A549 (cell line): ENCODE measurements at regions not wholly inside any gene's neighbourhood (a gene's known extent, or its start where the extent isn't known, plus 50 kb on each side); places are given as distances from the start of the nearest gene placed in this dataset.

Experiments
- ATAC-seq, 2 experiments: fragments of 200-7000 bp in 1 of 2; fragments of >200 bp in 1 of 2; cut with Nextera tagmentation in 1 of 2; cut with Tn5 transposase in 1 of 2; 3 replicates each; pipeline versions ENCODE4 v1.8.0 to v1.9.1; 2018 to 2020; ENCODE audit warnings: mild to moderate bottlenecking in 1 of 2, moderate library complexity in 1 of 2
- CTCF ChIA-PET: fragments of 300-600 bp; sonication (Branson Sonifier 250); formaldehyde crosslinking; extraction: SDS; loops from one replicate; lab custom pipeline; 2021; ENCODE audit warnings: antibody characterized with exemption, inconsistent platforms; lab: Yijun Ruan, JAX
- POLR2A ChIA-PET: fragments of 350-600 bp; formaldehyde crosslinking; extraction: SDS; loops from one replicate; lab custom pipeline; 2021; ENCODE audit warnings: antibody characterized with exemption, inconsistent platforms; lab: Yijun Ruan, JAX
- DNase-seq, 2 experiments: peaks; one replicate each; pipeline versions ENCODE4 v3.0.0 to v3.0.0-alpha.2; 2011 to 2016; ENCODE audit warnings: low read depth in 1 of 2, low spot score in 1 of 2
- FAIRE-seq: peaks from 2 replicates; lab custom pipeline; 2011; peaks lifted over from hg19 to GRCh38; lab: Jason Lieb, UNC
- H3K27ac ChIP-seq, 2 experiments: fragments of >200 bp; sonication (Bioruptor Twin); formaldehyde crosslinking; 3 replicates each; pipeline ENCODE4 v1.5.1; 2016 to 2017
- H3K4me1 ChIP-seq: fragments of >200 bp; sonication (Bioruptor Twin); formaldehyde crosslinking; 3 replicates; pipeline ENCODE4 v1.6.1; 2016
- H3K4me2 ChIP-seq: fragments of >200 bp; sonication (Bioruptor Twin); formaldehyde crosslinking; 3 replicates; pipeline ENCODE4 v1.6.1; 2016
- H3K4me3 ChIP-seq: fragments of >200 bp; sonication (Bioruptor Twin); formaldehyde crosslinking; 3 replicates; pipeline ENCODE4 v1.5.1; 2016
- H3K9me3 ChIP-seq: fragments of >200 bp; sonication (Bioruptor Twin); formaldehyde crosslinking; 3 replicates; pipeline ENCODE4 v1.6.1; 2016
- CHD4 ChIP-seq: fragments of 200-600 bp; sonication (generic); IDR thresholded peaks from 2 replicates; pipeline ENCODE4 v1.6.1; 2016; ENCODE audit warnings: antibody characterized with exemption, mild to moderate bottlenecking, borderline replicate concordance
- EHMT2 ChIP-seq: fragments of 200-600 bp; sonication (generic); IDR thresholded peaks from 2 replicates; pipeline ENCODE4 v1.6.1; 2016; ENCODE audit warnings: antibody characterized with exemption, low read depth, mild to moderate bottlenecking, moderate library complexity
- EP300 ChIP-seq, 2 experiments: fragments of >200 bp; sonication (Bioruptor Twin); formaldehyde crosslinking; IDR thresholded peaks; 2 replicates in 1 of 2; 3 replicates in 1 of 2; pipeline ENCODE4 v1.6.1; 2016 to 2017
- MAZ ChIP-seq: fragments of 150-350 bp; IDR thresholded peaks from 2 replicates; pipeline ENCODE4 v1.6.1; 2014; ENCODE audit warnings: antibody characterized with exemption, low read depth, low read length, borderline replicate concordance
- NR3C1 ChIP-seq: fragments of >200 bp; sonication (Bioruptor Twin); formaldehyde crosslinking; IDR thresholded peaks from 3 replicates; pipeline ENCODE4 v1.6.1; 2017
- RAD21 ChIP-seq, 2 experiments: fragments of >200 bp in 1 of 2; sonication (Bioruptor Twin) in 1 of 2; formaldehyde crosslinking in 1 of 2; IDR thresholded peaks in 1 of 2; conservative IDR thresholded peaks in 1 of 2; 2 replicates in 1 of 2; 3 replicates in 1 of 2; pipeline ENCODE4 v1.6.1; 2012 to 2018; ENCODE audit warnings: inconsistent platforms in 1 of 2
- RNF2 ChIP-seq: fragments of 200-600 bp; sonication (generic); IDR thresholded peaks from 2 replicates; pipeline ENCODE4 v1.6.1; 2016; ENCODE audit warnings: low read depth, mild to moderate bottlenecking, antibody characterized with exemption, moderate library complexity, borderline replicate concordance
- SMC3 ChIP-seq: fragments of >200 bp; sonication (Bioruptor Twin); formaldehyde crosslinking; IDR thresholded peaks from 3 replicates; pipeline ENCODE4 v1.6.1; 2018; ENCODE audit warnings: inconsistent platforms
- SREBF2 ChIP-seq: fragments of 450-650 bp; IDR thresholded peaks from 2 replicates; pipeline ENCODE4 v1.6.1; 2014; ENCODE audit warnings: mild to moderate bottlenecking, moderate library complexity
- WGBS: methylation state at CpG from one replicate; pipeline ENCODE4 v1.1.6; 2017; ENCODE audit errors: missing lambda C conversion rate; 5-methylcytosine and 5-hydroxymethylcytosine counted together
- TF ChIP-seq, protein P1 (sequence below): fragments of >200 bp; sonication (Bioruptor Twin); formaldehyde crosslinking; IDR thresholded peaks from 2 replicates; pipeline ENCODE4 v1.6.1; 2016
- TF ChIP-seq, protein P2 (sequence below): IDR thresholded peaks from 2 replicates; pipeline ENCODE4 v1.6.1; 2012
- TF ChIP-seq, protein P3 (sequence below): fragments of >200 bp; sonication (Bioruptor Twin); formaldehyde crosslinking; IDR thresholded peaks from 3 replicates; pipeline ENCODE4 v1.5.1; 2016
- TF ChIP-seq, protein P4 (sequence below): IDR thresholded peaks from 2 replicates; pipeline ENCODE4 v1.6.1; 2012; ENCODE audit warnings: low read depth, borderline replicate concordance
- TF ChIP-seq, protein P5 (sequence below): fragments of 250-450 bp; sonication (Bioruptor Pico); IDR thresholded peaks from 2 replicates; pipeline ENCODE4 v1.5.0; 2021; ENCODE audit warnings: mild to moderate bottlenecking, moderate library complexity, borderline replicate concordance
- TF ChIP-seq, protein P6 (sequence below): fragments of >200 bp; sonication (Bioruptor Twin); formaldehyde crosslinking; IDR thresholded peaks from 3 replicates; pipeline ENCODE4 v1.6.1; 2016
- TF ChIP-seq, protein P7 (sequence below): IDR thresholded peaks from 2 replicates; pipeline ENCODE4 v1.6.1; 2012

DNA sequence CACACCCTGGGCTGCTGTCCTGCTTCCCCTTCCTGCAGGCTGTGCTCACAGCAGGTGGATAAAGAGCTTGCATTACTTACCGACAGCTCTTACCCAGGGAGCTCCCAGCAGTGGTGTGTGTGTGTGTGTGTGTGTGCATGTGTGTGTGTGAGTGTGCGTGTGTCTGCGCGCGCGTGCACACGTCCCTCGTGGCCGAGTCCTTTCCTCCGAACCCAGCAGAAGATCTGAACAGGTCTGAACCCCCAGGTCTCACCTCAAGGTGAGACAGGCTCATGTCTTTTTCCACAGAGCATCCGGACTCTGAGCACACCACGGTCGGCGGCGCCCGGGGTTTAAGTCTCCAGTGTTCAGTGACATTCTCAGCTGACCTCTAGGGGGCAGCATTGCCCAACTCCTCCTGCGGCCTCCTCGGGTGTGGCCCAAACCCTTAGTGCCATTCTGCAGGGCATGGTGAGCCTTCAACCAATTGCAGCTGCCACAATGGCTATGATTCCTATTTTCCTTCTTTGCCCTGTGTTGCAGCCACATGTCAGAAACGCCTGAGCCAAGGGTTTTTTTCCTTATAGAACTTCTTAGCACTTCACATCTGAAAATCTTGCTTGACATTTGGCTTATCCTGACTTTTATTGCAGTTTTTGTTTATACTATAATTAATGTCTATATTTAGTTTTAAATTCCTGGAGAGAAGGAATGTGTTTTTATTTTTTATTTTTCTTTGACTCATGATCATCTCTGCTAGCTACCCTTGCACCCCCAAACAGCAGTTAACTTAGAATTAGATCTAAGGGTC lies 64.1 kb upstream of the KLHL25 start:
- DNase-seq, result peak; percentile 83 to 93
- peak; percentile 87 to 96 for ATAC-seq
- H3K27ac ChIP-seq, result no peak overlapping the region
- WGBS, result 2% methylated on average over 19 of the region's 19 CpGs
- peak; percentile 83 to 89 for TF ChIP-seq RAD21 (conservative IDR thresholded peaks at IDR 0.05 in 1 of 2, IDR thresholded peaks at IDR 0.05 in 1 of 2)
- TF ChIP-seq RNF2, result no peak
- TF ChIP-seq, protein P1, sequence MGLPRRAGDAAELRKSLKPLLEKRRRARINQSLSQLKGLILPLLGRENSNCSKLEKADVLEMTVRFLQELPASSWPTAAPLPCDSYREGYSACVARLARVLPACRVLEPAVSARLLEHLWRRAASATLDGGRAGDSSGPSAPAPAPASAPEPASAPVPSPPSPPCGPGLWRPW, result no peak
- TF ChIP-seq, protein P2, sequence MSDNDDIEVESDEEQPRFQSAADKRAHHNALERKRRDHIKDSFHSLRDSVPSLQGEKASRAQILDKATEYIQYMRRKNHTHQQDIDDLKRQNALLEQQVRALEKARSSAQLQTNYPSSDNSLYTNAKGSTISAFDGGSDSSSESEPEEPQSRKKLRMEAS, result no peak
- TF ChIP-seq, protein P3, sequence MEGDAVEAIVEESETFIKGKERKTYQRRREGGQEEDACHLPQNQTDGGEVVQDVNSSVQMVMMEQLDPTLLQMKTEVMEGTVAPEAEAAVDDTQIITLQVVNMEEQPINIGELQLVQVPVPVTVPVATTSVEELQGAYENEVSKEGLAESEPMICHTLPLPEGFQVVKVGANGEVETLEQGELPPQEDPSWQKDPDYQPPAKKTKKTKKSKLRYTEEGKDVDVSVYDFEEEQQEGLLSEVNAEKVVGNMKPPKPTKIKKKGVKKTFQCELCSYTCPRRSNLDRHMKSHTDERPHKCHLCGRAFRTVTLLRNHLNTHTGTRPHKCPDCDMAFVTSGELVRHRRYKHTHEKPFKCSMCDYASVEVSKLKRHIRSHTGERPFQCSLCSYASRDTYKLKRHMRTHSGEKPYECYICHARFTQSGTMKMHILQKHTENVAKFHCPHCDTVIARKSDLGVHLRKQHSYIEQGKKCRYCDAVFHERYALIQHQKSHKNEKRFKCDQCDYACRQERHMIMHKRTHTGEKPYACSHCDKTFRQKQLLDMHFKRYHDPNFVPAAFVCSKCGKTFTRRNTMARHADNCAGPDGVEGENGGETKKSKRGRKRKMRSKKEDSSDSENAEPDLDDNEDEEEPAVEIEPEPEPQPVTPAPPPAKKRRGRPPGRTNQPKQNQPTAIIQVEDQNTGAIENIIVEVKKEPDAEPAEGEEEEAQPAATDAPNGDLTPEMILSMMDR, result peak; percentile 87
- TF ChIP-seq SMC3, result peak; percentile 47
- peak overlapping the region; percentile 20; the same call in 1 of the 3 replicates for H3K4me3 ChIP-seq
- peak overlapping the region; percentile 71 for H3K4me2 ChIP-seq
- CTCF ChIA-PET, result interaction anchor here (0.6 to 2.1 kb wide), 26 partner anchors 8 to 766 kb away, joined by 3 to 7 read pairs (median 4); no protein-coding TSS in a partner anchor
- no peaks in the 10 kb centered on the region for H3K4me1 ChIP-seq
- FAIRE-seq, result peak; percentile 77
- H3K9me3 ChIP-seq, result no peaks in the 10 kb centered on the region
- POLR2A ChIA-PET, result no interaction called here

DNA sequence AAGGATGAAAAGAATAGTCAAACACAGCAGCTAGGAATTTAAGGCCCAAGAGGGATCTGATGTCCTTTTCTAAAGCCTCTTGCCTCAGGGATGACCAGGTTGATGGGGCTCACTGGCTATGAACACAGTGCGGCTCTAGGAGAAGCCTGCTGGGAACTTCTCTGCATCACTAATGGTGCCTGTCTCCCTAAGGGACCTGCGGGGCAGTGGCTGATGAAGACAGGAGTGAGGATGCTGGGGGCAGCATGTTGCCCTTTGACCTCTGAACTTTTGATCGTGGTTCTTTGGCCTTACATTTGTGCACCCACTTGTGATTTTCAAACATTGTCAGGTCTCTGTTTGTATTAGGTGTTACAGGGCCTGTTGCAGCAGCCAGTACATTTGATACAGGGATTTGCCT lies 64.9 kb upstream of the KLHL25 start:
- POLR2A ChIA-PET, result no interaction called here
- H3K27ac ChIP-seq, result no peak overlapping the region
- no peak overlapping the region for H3K4me2 ChIP-seq
- no peaks in the 10 kb centered on the region for H3K4me1 ChIP-seq
- no peak for TF ChIP-seq SREBF2
- no peak for TF ChIP-seq MAZ
- TF ChIP-seq CHD4, result no peak
- TF ChIP-seq EP300 (IDR thresholded peaks at IDR 0.05), result no peak
- DNase-seq (no peak), FAIRE-seq (no peak), ATAC-seq (no peak)
- H3K9me3 ChIP-seq, result no peaks in the 10 kb centered on the region
- CTCF ChIA-PET, result interaction anchor here (0.7 to 2.0 kb wide), 11 partner anchors 10 to 765 kb away, joined by 3 to 7 read pairs (median 4); no protein-coding TSS in a partner anchor
- WGBS, result 75% methylated on average over 3 of the region's 3 CpGs
- H3K4me3 ChIP-seq, result no peak overlapping the region

DNA sequence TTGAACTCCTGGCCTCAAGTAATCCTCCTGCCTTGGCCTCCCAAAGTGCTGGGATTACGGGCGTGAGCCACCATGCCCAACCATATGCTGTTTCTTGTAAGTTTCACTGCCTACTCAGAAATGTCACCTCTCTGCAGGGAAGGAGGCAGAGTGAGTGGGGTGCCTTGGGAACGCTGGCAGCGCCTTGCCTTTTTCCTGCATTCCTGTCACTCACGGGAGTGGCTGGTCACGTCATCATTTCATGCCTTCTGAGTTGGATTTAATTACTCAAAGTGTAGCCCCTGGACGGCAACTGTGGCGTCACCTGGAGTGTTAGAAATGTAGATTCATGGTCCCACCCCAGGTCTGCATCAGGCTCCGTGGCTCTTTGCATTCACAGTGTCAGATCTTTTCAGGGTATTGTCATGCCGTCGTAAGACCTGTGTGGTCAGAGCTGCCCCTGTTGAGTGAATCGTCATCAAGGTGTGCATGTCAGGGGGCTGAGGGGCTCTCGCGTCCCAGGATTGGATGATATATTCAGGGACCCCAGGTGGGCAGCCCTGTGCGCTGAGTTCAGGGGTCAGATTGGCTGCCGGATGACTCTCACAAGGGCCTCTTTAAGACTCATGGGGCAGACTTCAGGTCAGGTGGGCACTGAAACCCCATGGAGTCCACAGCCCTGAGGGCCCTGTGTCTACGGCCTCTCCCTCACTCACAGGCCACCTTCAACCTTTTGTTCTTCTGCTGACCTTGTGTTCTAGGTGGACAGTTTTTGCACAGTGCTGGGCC lies 65.9 kb upstream of the KLHL25 start:
- WGBS, result 61% methylated on average over 17 of the region's 17 CpGs
- ATAC-seq (no peak), FAIRE-seq (no peak), DNase-seq (no peak)
- no peaks in the 10 kb centered on the region for H3K4me1 ChIP-seq
- H3K27ac ChIP-seq, result no peak overlapping the region
- no peak overlapping the region for H3K4me2 ChIP-seq
- H3K4me3 ChIP-seq, result no peak overlapping the region
- TF ChIP-seq NR3C1 (no peak), EHMT2 (no peak)
- TF ChIP-seq, protein P4, sequence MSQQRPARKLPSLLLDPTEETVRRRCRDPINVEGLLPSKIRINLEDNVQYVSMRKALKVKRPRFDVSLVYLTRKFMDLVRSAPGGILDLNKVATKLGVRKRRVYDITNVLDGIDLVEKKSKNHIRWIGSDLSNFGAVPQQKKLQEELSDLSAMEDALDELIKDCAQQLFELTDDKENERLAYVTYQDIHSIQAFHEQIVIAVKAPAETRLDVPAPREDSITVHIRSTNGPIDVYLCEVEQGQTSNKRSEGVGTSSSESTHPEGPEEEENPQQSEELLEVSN, result no peak
- TF ChIP-seq, protein P5, sequence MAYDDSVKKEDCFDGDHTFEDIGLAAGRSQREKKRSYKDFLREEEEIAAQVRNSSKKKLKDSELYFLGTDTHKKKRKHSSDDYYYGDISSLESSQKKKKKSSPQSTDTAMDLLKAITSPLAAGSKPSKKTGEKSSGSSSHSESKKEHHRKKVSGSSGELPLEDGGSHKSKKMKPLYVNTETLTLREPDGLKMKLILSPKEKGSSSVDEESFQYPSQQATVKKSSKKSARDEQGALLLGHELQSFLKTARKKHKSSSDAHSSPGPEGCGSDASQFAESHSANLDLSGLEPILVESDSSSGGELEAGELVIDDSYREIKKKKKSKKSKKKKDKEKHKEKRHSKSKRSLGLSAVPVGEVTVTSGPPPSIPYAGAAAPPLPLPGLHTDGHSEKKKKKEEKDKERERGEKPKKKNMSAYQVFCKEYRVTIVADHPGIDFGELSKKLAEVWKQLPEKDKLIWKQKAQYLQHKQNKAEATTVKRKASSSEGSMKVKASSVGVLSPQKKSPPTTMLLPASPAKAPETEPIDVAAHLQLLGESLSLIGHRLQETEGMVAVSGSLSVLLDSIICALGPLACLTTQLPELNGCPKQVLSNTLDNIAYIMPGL (CRISPR knock-in tag), result no peak
- TF ChIP-seq, protein P2, result no peak
- TF ChIP-seq, protein P6, sequence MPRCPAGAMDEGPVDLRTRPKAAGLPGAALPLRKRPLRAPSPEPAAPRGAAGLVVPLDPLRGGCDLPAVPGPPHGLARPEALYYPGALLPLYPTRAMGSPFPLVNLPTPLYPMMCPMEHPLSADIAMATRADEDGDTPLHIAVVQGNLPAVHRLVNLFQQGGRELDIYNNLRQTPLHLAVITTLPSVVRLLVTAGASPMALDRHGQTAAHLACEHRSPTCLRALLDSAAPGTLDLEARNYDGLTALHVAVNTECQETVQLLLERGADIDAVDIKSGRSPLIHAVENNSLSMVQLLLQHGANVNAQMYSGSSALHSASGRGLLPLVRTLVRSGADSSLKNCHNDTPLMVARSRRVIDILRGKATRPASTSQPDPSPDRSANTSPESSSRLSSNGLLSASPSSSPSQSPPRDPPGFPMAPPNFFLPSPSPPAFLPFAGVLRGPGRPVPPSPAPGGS, result no peak
- TF ChIP-seq, protein P7, sequence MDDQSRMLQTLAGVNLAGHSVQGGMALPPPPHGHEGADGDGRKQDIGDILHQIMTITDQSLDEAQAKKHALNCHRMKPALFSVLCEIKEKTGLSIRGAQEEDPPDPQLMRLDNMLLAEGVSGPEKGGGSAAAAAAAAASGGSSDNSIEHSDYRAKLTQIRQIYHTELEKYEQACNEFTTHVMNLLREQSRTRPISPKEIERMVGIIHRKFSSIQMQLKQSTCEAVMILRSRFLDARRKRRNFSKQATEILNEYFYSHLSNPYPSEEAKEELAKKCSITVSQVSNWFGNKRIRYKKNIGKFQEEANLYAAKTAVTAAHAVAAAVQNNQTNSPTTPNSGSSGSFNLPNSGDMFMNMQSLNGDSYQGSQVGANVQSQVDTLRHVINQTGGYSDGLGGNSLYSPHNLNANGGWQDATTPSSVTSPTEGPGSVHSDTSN, result no peak
- POLR2A ChIA-PET, result no interaction called here
- CTCF ChIA-PET, result interaction anchor here (2.1 kb wide), 1 partner anchor 14 kb away, joined by 7 read pairs; no protein-coding TSS in a partner anchor
- no peaks in the 10 kb centered on the region for H3K9me3 ChIP-seq
